GF-D8 (cell line): ENCODE measurements at regions not wholly inside any gene's neighbourhood (a gene's known extent, or its start where the extent isn't known, plus 50 kb on each side); places are given as distances from the start of the nearest gene placed in this dataset.
A peak's percentile ranks its signal among the peaks of the same experiment; 100 is the strongest.
"Not testable (repeated sequence)": the region's sequence is repeated elsewhere in the genome, so short reads cannot be mapped to it uniquely, and the experiment has no call there.

Experiments used
- DNase-seq: peaks from one replicate; lab custom pipeline; 2025; lab: John Stamatoyannopoulos, UW

DNA sequence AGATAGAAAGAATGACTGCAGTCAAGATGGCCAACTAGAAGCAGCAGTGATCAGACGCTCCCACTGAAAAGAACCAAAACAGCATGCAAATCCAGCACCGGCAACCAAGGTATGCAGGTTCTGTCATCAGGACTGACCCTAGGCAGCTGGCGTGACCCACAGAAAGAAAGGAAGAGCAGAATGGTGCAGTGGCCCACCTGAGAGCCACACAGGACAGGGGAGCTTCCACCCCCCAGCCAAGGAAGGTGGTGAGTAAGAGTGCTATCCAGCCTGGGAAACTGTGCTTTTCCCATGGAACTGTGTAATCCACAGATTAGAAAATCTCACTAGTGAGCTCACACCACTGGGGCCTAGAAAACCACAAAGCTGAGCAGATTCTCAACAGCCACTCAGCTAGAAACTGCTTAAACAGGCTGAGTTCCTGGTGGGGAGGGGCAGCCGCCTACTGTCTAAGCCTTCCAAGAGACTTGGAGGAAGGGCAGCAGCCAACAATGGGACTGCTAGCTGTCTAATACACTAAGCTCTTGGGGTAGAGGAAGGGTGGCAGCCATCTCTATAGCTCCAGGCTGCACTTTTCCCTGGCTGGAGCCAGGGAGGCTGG is 127.9 kb downstream of the EVA1A start:
- no peak for DNase-seq

DNA sequence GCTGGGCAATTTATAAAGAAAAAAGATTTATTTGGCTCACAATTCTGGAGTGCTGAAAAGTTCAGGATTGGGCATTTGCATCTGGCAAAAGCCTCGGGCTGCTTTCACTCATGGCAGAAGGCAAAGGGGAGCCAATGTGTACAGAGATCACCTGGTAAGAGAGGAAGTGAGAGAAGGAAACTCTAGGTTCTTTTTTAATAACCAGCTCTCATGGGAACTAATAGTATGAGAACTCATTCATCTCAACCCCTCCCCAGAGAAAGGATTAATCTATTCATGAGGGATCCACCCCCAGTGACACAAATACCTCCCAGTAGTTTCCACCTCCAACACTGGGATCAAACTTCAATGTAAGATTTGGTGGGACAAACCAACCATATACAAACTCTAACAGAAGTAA is 129.0 kb downstream of the EVA1A start:
- DNase-seq = no peak

DNA sequence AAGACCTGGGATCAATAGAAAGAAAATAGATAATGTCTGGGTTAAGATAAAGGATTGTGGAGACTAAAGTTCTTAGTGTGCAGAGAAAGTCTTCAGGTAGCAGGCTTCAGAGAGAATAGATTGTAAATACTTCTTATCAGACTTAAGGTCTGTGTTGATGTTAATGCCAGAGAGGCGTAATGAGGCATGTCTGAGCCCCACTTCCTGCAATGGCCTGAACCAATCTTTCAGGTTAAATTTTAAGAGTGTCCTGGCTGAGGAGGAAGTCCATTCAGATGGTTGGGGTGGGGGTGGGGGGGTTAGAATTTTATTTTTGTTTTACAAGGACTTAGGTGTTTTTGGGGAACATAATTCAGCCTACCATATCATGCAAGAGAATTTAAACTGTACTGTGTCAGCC is 129.5 kb downstream of the EVA1A start:
- no peak for DNase-seq

DNA sequence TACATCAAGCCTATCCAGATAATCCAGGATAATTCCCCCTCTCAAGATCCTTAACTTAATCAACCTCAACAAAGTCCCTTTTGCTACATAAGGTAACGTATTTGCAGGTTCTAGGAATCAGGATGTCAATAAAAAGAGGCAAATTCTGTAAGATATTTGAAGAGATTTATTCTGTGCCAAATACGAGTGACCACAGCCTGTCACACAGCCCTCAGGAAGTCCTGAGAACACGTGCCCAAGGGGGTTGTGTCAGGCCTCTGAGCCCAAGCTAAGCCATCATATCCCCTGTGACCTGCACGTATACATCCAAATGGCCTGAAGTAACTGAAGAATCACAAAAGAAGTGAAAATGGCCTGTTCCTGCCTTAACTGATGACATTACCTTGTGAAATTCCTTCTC is 130.3 kb downstream of the EVA1A start:
- DNase-seq = not testable (repeated sequence)

DNA sequence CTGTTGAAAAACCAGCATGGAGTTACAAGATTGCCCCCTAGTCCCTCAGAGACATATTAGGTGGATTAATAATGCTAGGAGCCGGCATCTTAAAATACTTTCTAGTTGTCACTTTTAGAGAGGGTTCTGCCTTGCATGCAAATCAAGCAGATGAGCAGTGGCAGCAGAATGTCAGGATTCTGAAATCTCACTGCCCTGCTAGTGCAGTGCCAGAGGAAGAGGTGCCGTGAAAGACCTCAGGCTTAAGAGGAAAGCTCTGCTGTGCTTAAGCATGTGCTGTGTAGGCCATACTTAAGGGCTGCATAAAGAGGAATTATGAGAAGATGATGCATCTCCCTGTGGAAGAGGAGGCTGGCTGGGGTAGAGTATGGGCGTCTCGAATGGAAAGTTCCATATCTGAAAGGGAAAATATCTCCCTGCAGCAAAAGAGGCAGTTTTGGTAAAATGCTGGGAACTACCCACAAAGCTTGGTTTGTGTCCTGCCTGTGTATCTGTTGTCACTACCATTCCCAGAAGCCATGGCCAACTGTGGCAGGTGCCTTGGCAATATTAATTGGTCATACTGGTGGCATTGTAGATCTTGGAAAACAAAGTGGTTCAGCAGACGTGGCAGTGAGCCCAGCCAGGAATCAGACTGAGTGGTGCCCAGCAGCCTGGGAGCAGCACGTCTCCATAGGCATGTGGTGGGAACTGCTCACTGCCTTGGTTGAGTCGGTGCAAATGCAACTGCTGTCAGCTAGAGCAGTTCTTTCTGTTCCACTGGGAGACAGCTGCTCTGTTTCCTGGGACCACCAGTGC is 131.9 kb downstream of the EVA1A start:
- DNase-seq = no peak

DNA sequence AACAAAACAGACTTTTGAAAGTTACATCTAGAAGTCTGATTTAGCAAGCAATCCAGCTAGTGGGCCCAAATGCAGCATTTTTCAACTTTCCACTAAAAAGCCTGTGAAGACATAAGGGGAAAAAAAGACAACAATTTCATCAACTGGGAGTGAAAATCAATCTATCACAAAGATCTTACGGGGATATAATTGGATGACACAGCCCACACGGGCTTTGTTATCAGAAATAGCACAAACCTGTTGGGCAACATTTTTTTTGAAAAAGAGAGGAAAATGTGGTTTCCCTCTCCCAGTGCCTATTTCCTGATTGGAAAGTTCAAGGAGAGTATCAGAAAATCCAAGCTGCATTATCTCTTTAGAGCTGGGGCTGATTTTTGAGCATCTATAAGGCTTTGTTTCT is 132.7 kb downstream of the EVA1A start:
- no peak for DNase-seq

DNA sequence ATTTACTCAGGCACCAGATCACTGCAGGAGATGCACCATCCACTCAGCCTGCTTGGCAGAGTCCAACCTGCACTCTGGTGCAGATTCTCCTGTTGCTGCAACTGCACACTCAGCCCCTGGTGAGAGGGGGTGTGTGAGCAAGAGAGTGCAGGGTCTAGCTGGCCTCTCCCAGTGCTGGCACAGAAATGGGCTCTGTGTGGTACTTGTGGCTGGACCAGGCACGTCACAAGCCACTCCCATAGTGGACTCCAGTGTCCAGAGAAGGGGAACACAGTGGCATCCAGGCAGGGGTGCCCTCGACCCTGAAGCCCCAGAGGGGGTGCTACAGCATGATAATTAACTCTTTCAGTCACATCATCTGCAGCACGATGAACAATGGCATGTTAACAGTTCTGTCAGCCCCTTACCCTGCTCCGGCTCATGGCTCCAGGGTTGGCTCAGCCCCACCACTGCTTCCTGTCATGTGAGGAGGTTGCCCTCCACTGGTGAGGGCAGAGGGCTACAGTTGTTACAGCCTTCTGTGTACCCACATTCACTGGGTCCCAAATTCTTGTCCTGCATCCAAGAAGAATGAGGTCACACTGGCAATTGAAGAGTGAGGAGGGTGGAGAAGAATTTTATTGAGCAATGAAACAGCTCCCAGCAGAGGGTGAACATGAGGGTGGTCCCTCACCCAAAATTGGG is 135.7 kb downstream of the EVA1A start:
- DNase-seq = no peak

DNA sequence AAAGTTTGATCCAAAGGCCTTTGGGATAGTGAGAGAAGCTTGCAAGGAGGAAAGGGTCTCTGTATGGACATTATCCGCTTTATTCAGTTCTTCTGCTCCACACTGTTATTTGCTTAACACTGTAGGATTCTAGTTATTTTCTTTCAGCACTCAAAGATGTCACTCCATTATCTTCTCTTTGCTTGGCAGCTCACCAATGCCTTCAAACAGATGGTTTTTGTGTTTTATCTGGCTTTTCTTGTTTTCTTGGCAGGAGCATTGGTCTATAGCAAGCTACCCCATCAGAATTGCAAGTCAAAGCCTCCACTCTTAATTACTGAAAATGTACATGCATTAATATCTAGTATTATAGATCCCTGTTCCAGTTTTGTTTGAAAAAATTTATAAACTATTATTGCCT is 138.8 kb downstream of the EVA1A start:
- no peak for DNase-seq

DNA sequence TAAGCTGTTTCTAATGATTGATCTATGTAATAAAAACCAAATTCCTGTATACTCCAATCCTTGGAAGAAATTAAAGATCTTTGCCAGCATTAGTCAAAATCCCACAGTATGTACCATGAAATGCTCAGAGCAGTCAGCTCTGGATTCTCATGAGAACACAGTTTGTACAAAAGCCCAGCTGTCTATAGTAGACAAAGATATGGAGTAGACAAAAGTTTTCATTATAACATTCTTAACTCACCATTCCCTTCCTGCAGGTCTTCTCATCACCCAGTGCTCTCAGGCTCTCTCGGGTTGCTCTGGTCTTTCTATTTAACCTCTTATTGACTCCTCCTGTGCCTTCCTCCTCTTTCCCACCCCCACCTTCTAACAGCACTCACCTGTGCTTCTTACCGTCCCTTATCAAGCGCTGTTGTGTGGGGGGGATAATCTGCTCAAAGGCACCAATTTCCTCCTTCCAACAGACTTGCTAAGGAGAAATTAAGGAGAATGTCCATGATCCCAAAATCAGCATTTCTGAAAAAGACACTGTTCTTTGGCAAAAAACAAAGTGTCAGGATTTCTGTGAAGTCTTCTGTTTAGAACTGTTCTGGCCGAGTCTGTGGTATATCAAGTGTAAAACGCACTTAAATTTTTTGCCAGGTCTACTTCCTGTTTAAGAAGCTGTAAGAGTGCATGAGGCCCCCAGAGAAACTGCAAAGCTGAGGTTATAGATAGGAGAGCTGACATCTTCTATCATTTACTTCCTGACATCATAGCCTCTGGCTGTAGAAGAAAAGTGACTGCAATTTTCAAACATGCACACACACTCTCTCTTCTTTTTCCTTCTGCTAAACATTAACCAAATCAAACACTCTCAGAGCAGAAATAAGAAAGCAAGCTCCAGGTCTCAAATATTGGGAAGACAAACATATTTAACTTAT is 144.1 kb downstream of the EVA1A start:
- DNase-seq = no peak

DNA sequence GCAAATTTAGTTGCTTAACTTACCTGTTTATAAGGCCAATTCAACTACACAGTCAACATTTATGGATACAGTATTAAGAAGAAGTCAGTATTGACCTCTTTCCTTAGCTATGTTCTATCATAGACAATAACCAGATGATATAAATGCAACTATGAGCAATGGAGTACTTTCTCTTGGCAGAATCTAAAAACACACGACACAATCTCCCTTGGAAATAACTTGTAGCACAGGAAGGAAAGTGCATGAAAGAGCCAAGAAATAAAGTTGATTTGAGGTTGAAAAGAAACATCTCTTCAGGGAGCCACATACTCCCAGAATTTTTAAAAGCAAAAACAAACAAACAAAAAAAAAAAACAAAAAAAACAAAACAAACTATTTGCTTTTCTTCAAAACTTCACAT is 145.0 kb downstream of the EVA1A start:
- DNase-seq = no peak

DNA sequence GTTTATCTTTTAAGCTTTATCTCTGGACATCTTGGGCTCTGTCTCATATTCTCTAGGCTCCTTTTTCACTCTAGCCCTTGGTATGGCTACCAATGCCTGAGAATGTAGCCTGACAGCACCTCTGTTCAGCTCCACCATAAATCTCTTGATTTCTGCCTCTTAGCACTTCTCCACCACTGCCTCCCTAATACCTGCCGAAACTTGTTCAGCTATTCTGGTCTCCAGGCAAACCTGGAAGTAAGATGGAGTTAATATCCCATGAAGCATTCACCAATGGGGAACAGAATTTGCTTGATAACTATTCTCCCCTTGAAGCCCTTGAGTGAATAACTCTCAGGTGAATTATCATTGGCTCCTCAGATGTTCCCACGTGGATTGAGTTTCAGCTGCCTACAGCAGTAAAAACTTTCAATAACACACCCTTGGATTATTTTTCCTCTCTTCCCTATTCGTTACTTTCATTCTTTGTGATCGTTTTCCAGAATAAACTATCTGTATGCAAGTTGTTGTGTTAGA is 145.6 kb downstream of the EVA1A start:
- DNase-seq = no peak

DNA sequence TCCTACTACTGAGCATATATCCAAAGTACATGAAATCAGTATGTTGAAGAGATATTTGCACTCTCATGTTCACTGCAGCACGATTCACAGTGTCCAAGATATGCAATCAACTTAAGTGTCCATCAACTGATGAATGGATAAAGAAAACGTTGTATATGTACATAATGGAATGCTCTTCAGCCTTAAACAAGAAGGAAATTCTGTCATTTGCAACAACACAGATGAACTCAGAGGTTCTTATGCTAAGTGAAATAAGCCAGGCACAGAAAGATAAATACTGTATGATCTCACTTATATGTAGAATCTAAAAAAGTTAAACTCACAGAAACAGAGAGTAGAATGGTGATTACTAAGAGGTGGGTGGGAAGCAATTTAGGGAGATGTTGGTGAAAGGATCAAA is 149.2 kb downstream of the EVA1A start:
- no peak for DNase-seq

DNA sequence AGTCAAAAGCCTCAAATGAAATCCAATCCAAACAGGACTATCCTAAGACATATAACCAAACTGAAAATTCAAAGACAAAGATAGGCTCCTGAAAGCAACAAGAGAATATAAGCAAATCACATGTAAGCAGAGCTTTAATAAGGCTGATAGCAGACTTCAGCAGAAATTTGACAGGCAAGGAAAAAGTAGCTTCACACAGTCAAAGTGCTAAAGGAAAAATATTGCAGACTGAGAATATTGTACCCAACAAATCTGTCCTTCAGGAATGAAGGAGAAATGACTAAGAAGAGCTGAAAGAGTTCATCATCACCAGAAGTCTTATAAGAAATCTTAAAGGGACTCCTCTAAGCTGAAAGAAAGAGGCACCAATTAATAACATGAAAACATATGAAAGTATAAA is 150.0 kb downstream of the EVA1A start:
- DNase-seq = no peak

DNA sequence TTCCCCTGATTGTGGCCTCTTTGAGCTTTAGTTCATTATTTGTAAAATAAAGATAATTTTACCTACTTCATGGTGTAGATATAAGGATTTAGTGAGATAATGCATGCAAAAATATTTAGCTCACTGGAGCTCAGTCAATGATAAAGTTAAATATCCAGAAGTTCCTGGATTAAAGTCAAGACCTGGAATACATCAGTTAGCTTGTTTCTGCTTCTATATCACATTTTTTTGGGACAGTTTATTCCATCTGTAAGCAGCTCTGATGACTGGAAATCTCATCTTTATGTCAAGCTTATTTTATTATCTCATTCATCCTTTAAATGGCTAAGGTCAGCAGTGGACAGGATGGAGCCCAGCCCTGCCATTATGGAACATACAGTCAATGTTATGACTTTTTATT is 152.0 kb downstream of the EVA1A start:
- DNase-seq = no peak

DNA sequence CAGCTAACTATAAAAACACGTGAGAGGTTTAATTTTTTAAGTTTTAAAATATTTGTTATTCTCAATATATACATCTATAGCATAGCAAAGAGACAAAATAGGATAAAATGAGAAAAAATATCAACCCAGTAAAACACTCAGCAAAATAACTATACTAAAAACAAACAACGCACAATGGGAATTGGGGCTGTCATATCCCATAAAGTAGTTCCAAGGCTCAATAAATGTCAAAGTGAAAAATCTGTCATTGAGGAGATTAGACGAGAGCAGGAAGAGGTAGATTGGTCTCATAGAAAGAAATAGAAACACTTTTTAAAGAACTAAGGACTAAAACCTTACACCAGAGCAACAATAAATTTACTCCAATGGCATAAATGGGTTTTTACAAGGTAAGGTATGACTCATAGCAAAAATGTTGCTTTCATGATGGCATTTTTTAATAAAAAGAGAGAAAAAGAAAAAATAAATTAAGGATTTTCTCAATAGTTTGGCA is 153.7 kb downstream of the EVA1A start:
- DNase-seq = no peak

DNA sequence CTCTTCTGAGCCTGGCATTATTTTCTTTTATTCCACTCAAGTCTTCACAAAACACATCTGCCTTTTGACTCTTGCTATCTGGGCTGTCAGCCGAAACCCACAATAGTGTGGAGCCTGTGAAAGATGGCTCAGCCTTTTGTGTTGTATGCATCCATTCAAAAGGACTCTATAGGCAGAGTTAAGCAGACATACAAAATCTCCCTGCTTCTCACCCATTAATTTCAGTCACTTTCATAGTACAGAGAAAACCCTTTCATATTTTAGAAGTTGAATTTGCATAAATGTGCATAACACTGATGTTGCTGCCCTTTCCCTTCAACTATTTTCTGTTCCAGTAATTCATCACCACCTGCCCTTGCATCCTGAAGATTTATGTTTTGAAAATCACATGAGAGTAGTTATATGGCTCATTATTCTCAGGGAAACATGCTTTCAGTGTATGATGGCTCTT is 154.6 kb downstream of the EVA1A start:
- no peak for DNase-seq

DNA sequence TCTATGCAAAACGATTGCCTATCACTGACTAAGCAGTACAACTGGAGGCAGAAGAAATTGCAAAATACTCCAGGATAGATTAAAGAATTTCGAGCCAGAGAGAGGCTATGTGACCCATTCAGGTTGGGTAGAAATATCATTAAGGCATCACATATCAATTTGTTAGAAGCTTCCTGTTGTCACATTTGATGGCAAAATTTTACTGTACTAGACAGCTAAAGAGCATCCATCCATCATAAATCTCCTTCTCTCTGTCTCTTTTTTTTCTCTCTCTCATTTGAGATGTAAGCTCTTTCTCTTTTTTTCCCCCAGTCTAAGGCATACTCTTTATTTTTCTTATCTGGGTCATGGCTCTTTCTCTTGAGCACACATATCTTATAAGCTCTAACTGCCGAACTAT is 155.7 kb downstream of the EVA1A start:
- DNase-seq = no peak

DNA sequence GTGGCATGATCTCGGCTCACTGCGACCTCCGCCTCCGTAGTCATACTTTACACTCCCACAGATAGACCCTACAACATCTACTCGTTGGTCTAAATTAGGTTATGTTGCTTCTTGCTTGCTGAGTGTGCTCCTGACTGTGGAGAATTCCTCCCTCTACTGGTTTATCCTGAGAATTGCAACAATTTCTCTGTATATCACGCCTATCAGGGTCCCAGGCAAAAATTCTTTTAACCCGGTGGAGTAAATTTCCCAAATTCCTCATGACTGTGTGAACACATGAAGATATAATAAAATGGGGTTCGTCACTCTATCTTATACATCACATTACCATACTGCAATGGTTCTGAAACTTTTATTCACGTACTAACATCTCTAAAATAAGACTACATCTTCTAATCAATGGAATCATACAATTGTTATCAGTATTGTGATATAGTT is 156.7 kb downstream of the EVA1A start:
- peak; percentile 15 for DNase-seq

DNA sequence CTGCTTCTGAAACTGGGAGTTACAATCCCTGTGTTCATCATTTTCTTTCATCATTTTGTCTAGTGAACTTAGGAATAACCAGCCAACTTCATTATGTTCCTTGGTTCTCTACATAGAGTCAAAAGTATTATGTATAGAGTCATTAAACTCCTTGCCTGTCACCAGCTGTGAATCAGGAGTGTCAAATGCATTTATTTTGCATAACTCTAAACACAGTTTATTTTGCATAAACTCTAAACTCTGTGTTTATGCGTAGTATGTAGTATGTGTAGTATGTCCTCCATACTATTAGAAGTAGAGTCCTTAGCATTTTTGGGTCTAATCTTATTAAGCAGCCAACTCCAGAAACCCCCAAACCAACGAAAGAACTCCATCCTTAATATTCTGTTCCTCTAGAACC is 164.4 kb downstream of the EVA1A start:
- DNase-seq = no peak

DNA sequence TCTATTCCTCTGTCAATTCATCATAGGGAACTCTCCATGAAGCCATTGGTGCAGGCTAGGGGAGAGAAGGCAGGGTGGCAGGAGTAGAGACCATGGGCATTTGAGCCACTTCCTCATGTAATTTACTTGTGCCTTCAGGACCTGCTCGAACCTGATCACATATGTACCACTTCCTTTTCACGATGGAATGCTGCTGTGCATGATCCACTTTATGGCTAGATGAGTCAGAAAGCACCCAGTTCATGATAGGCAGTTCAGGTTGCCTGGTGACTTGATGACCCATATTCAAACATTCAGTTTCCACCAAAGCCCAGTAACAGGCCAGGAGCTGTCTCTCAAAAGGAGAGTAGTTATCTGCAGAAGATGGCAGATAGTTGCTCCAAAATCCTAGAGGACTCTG is 166.0 kb downstream of the EVA1A start:
- DNase-seq = not testable (repeated sequence)

DNA sequence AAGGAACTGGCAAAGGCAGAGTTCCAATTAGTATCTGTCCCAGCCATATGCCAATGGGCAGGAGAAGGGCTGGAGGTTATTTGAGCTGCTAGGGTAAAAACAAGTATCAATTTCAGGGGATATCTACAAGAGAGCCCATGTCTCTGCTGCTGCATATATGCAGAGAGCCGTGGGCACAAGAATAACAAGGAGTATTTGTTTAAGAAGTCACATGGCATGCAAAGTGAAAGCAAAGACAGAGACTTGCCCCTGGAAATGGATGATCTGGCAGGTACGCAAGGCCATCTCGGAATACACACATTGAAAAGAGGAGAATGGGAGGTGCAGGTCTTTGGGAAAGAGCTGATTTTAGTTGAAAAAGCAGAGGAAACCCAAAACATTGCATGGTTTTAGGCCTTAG is 170.6 kb downstream of the EVA1A start:
- DNase-seq = no peak

DNA sequence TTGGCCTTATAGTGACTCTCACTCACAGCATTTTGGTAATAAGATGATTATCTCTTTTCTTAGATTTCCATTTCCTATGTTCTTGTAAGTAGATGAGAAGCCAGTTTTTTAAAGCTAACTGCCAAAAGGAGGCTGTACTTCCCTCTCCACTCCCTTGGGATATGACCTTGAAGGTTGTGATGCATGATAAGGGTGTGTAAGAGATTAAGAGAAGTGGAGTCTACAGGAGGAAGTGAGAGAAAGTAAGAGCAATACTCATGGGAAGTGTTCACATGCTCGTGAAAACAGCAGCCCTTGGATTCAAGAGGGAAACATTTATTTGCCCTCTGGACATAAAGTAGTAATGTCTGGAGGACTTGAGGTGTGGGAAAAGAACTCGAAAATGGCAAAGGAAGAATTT is 171.5 kb downstream of the EVA1A start:
- peak; percentile 59 for DNase-seq
